Glutamatergic neuron (in vitro differentiated cells): ENCODE measurements at regions not wholly inside any gene's neighbourhood (a gene's known extent, or its start where the extent isn't known, plus 50 kb on each side); places are given as distances from the start of the nearest gene placed in this dataset.

Source experiments
- DNase-seq: peaks from one replicate; pipeline ENCODE4 v3.0.0; 2022
- H3K27ac Mint-ChIP-seq: one replicate; pipeline ENCODE4 v1.8.0; 2020; ENCODE audit warnings: mild to moderate bottlenecking, mixed read lengths, inconsistent platforms; ENCODE audit not compliant: unreplicated experiment
- H3K27me3 Mint-ChIP-seq: one replicate; pipeline ENCODE4 v1.8.0; 2020; ENCODE audit warnings: mild to moderate bottlenecking, moderate library complexity, mixed read lengths, inconsistent platforms; ENCODE audit not compliant: unreplicated experiment
- H3K36me3 Mint-ChIP-seq: one replicate; pipeline ENCODE4 v1.8.0; 2020; ENCODE audit warnings: mild to moderate bottlenecking, mixed read lengths, inconsistent platforms; ENCODE audit not compliant: unreplicated experiment
- H3K4me1 Mint-ChIP-seq: one replicate; pipeline ENCODE4 v1.8.0; 2020; ENCODE audit warnings: mild to moderate bottlenecking, low read depth, mixed read lengths, inconsistent platforms; ENCODE audit not compliant: unreplicated experiment
- H3K4me3 Mint-ChIP-seq: one replicate; pipeline ENCODE4 v1.8.0; 2020; ENCODE audit warnings: mild to moderate bottlenecking, mixed read lengths, inconsistent platforms; ENCODE audit not compliant: unreplicated experiment
- H3K9me3 Mint-ChIP-seq: one replicate; pipeline ENCODE4 v1.8.0; 2020; ENCODE audit warnings: mild to moderate bottlenecking, moderate library complexity, mixed read lengths, inconsistent platforms; ENCODE audit not compliant: unreplicated experiment
- TF ChIP-seq, protein P1 (sequence below): fragments of 200-600 bp; sonication (generic); IDR thresholded peaks from one replicate; pipeline ENCODE4 v1.5.0; 2021; ENCODE audit not compliant: partially characterized antibody, unreplicated experiment

DNA sequence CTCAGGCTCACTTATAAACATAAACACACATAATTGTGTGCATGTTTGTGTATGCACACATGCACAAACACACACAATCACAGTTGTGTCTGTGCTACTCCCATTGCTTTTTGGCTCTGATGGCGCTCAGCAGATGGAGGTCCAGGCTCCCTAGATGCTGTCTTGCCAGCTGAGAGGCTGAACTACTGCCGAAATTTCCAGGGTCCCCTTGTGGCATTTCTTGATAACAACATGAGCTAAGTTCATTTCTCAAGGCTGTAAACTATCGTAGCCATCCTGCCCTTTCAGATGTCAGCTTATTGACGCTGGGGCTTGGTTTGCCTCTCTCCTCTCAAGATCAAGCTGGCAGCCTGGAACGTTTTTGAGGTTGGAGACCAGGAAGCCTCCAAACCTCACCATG, 80.1 kb upstream of the ADRA1D start:
- no peak for DNase-seq
- TF ChIP-seq, protein P1, sequence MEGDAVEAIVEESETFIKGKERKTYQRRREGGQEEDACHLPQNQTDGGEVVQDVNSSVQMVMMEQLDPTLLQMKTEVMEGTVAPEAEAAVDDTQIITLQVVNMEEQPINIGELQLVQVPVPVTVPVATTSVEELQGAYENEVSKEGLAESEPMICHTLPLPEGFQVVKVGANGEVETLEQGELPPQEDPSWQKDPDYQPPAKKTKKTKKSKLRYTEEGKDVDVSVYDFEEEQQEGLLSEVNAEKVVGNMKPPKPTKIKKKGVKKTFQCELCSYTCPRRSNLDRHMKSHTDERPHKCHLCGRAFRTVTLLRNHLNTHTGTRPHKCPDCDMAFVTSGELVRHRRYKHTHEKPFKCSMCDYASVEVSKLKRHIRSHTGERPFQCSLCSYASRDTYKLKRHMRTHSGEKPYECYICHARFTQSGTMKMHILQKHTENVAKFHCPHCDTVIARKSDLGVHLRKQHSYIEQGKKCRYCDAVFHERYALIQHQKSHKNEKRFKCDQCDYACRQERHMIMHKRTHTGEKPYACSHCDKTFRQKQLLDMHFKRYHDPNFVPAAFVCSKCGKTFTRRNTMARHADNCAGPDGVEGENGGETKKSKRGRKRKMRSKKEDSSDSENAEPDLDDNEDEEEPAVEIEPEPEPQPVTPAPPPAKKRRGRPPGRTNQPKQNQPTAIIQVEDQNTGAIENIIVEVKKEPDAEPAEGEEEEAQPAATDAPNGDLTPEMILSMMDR, result no peak
- no peak overlapping the region for H3K27ac Mint-ChIP-seq
- H3K4me1 Mint-ChIP-seq, result no peaks in the 10 kb centered on the region
- peaks cover 2% of the 10 kb centered on the region for H3K27me3 Mint-ChIP-seq
- no peak overlapping the region for H3K4me3 Mint-ChIP-seq
- peaks cover 4% of the 10 kb centered on the region for H3K36me3 Mint-ChIP-seq
- H3K9me3 Mint-ChIP-seq, result peaks cover 4% of the 10 kb centered on the region

DNA sequence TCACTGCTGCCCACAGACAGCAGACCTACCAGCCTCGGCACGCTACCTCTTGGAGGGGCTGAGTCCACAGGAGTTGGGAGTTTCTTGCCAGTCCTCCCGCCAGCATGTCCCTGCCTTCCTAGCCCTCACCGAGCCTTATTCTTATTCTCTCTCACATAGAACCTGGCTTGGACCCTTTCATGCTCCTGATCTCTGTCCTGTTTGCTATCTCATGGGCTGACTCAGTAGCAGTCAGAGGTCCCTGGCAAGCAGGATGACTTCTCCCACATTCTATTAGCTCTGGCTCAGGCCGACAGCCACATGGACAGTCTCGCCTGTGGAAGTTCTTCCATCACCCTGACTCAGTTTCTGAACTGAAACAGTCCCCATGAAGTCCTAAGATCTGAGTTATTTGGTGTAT, 79.5 kb upstream of the ADRA1D start:
- Mint-ChIP-seq H3K4me3 (no peak overlapping the region), H3K9me3 (peaks cover 10% of the 10 kb centered on the region), H3K36me3 (peaks cover 4% of the 10 kb centered on the region), H3K4me1 (no peaks in the 10 kb centered on the region), H3K27me3 (peaks cover 2% of the 10 kb centered on the region), H3K27ac (no peak overlapping the region)
- DNase-seq, result no peak
- TF ChIP-seq, protein P1, result no peak

DNA sequence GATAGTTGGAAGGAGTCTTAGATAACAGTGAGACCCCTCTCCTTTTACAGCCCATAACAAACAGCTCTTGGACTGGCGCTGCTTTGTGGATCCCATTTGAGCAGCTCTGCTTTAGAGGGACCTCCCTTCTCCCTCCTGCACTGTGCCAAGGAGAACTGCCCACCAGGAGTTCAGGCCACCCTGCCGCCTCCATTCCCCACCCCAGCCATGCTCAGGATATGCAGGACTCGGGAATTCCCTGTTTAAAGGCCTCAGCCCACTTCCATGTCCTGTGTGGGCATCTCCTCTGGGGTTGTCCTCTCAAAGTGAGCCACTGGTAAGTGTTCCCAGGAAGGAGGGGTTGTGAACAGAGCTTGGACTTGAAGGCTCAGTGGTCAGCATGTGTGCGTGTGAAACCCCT, 78.9 kb upstream of the ADRA1D start:
- peaks cover 2% of the 10 kb centered on the region for H3K27me3 Mint-ChIP-seq
- no peak overlapping the region for H3K4me3 Mint-ChIP-seq
- H3K36me3 Mint-ChIP-seq, result peaks cover 4% of the 10 kb centered on the region
- DNase-seq, result no peak
- no peak overlapping the region for H3K27ac Mint-ChIP-seq
- H3K4me1 Mint-ChIP-seq, result no peaks in the 10 kb centered on the region
- peaks cover 10% of the 10 kb centered on the region for H3K9me3 Mint-ChIP-seq
- TF ChIP-seq, protein P1, result no peak

DNA sequence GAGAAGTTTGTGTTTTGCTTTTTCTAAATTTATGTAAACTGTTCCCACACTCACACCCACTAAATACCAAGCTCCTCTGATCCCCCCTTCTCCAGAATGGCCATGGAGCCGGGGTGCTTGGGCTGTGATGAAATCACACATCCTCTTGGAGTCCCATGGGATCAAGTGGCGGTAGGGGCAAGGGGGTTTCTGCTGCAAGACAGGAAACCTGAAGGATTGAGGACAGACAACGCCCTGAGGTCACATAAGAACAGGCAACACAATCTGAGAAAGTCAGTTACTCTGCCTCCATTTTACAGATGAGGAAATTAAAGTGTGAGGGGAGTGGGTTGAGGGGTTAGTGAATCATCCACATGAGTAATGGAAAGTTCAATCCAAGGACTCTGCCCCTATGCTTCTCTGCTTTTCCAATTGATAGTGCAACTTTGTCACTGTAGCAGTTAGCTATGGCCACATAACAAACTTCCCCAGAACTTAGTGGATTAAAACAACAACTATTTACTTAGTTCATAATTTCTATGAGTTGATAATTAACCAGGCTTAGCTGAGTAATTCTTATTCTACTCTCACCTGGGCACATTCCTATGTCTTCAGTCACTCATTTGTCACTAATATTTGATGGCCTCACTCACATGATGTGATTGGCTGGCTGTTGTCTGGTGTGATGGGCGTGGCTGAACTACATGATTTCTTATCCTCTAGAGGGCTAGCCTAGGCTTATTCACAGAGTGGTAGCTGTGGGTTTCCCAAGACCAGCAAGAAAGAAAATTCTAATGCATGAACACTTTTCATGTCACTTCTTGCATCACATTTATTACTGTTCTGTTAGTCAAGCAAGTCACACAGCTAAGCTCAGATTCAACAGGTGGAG, 77.3 kb upstream of the ADRA1D start:
- TF ChIP-seq, protein P1, result no peak
- peaks cover 2% of the 10 kb centered on the region for H3K27me3 Mint-ChIP-seq
- H3K4me1 Mint-ChIP-seq, result no peaks in the 10 kb centered on the region
- no peak overlapping the region for H3K4me3 Mint-ChIP-seq
- no peak overlapping the region for H3K27ac Mint-ChIP-seq
- peaks cover 10% of the 10 kb centered on the region for H3K9me3 Mint-ChIP-seq
- no peak for DNase-seq
- H3K36me3 Mint-ChIP-seq, result peaks cover 4% of the 10 kb centered on the region

DNA sequence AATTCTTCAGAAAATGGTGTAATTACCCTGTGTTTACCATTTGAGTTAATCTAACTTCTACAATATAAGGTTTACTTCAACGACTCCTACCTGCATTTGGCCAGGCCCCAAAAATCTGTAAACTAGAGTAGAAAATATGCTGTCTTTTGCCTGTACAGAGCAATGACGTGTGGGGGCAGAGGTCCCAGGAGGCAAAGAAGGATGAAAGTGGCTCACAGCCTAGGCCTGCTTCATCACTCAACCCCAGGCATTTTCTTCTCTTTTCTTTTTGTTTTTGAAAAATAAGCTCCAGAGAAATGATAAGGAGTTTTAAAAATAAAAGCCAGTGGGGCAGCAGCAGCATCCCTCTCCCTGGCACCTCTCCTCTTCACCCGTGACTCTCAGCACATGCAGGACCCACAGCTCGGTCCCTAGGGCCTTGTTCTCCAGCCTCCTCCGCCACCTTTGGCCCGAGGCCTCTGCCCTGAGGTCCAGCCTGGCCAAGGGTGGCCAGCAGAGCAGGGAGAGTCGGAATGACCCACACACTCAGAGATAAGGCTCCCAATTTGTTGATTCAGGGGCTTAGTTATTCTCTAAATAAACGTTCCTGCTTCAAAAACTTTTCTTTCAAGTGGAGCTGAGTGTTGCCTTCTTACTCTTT, 76.6 kb upstream of the ADRA1D start:
- no peak for DNase-seq
- TF ChIP-seq, protein P1, result no peak
- H3K27ac Mint-ChIP-seq, result no peak overlapping the region
- peaks cover 2% of the 10 kb centered on the region for H3K27me3 Mint-ChIP-seq
- H3K36me3 Mint-ChIP-seq, result peaks cover 4% of the 10 kb centered on the region
- peaks cover 10% of the 10 kb centered on the region for H3K9me3 Mint-ChIP-seq
- H3K4me3 Mint-ChIP-seq, result no peak overlapping the region
- H3K4me1 Mint-ChIP-seq, result no peaks in the 10 kb centered on the region
